Neural cell (in vitro differentiated cells): ENCODE measurements at regions not wholly inside any gene's neighbourhood (a gene's known extent, or its start where the extent isn't known, plus 50 kb on each side); places are given as distances from the start of the nearest gene placed in this dataset.

Experiments used
- small RNA-seq, 3 experiments: library from RNA; depleted of rRNA; stranded (forward); fragments of <200 nt; gene quantifications; one replicate each; pipeline ENCODE3, GENCODE V24; 2012

Small RNA genes in the stretch of these regions (small RNA-seq; reads per million reads assigned to genes)
- gene RF00019, result 0 to 1.2 (median 0) reads per million in 3 experiments
